H7 (cell line): ENCODE measurements at regions not wholly inside any gene's neighbourhood (a gene's known extent, or its start where the extent isn't known, plus 50 kb on each side); places are given as distances from the start of the nearest gene placed in this dataset.
"Not testable (repeated sequence)": the region's sequence is repeated elsewhere in the genome, so short reads cannot be mapped to it uniquely, and the experiment has no call there.

Experiments
- DNase-seq: peaks from one replicate; pipeline ENCODE4 v3.0.0; 2012
- H3K27me3 ChIP-seq: 2 replicates; pipeline ENCODE4 v1.6.0; 2011; ENCODE audit warnings: mild to moderate bottlenecking, low read length; ENCODE audit not compliant: control insufficient read depth, insufficient read depth
- H3K36me3 ChIP-seq: replicated peaks from 2 replicates; pipeline ENCODE4 v1.5.1; 2011; ENCODE audit warnings: low read length; ENCODE audit not compliant: control insufficient read depth, insufficient read depth
- H3K4me3 ChIP-seq: 2 replicates; pipeline ENCODE4 v1.5.1; 2011; ENCODE audit warnings: low read depth, mild to moderate bottlenecking, control low read depth, low read length, moderate library complexity; ENCODE audit not compliant: insufficient read depth

- not testable (repeated sequence) for H3K36me3 ChIP-seq, H3K27me3 ChIP-seq, DNase-seq
- peak overlapping the region; percentile 42 for H3K4me3 ChIP-seq
Observed at GRCh38 chr1:149390173-149390926, 84.5 kb upstream of the NBPF19 start.

- peak overlapping the region; percentile 42 for H3K4me3 ChIP-seq
- DNase-seq, H3K36me3 ChIP-seq, H3K27me3 ChIP-seq: not testable (repeated sequence)
Observed at GRCh38 chr1:149390931-149391330, 83.9 kb upstream of the NBPF19 start.

DNA sequence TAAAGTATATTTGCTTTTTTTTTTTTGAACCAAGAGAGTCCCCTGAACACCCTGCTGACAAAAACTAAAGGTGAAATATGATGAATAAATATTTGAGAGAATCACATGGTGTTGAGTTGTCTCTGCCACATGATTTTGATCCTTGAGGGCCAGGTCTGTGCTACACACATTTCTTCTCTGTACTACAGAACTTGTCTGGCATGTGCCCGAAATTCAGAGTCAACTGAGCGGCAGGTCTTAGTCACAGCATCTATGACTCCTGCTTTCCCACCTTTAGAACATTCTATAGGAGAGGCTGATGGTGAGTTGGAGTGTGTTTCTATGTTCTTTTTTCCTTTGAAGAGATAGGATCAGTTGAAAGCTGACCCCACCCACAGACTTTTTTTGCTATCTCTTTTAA is 79.0 kb upstream of the NBPF19 start:
- not testable (repeated sequence) for H3K27me3 ChIP-seq, H3K36me3 ChIP-seq, H3K4me3 ChIP-seq, DNase-seq

GRCh38 chr1:149398527-149398926 is 76.3 kb upstream of the NBPF19 start:
- not testable (repeated sequence) for H3K4me3 ChIP-seq, DNase-seq, H3K36me3 ChIP-seq, H3K27me3 ChIP-seq

DNA sequence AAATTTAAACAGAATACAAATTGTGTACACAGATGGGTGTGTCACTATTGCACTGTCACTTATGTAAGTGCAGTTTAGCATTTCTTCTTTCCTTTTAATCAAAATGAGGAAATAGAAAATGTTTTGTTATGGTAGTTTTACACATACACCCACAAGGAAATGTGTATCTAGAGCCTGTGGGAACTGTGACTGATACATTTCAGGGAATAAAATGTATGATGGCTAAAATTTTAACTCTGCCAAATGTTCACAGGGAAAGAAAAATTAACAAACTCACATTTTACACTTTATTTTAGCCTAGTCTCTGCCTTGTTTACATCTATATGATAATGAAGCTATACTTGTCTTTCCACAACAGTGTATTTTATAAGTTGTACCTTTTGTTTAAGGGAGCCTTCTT is 66.4 kb upstream of the NBPF19 start:
- not testable (repeated sequence) for H3K27me3 ChIP-seq, H3K4me3 ChIP-seq, DNase-seq, H3K36me3 ChIP-seq

DNA sequence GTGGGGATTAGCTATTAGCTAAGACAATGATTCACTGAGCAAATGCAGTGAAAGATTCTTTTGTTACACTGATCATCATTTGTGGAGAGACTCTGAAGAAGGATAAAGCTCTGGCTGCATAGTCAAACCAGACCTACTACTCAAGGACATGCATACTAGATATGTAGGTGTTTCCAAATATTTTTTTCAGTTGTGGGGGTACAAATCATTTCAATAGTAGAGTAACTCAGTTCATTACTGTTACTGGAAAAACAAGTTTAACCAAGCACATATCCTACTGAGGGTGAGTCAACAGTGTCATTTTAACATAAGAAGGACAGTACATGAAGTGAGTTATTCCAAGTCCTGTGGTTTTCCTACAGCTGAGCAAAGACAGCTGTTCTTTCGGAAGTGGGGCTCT is 59.5 kb upstream of the NBPF19 start:
- not testable (repeated sequence) for DNase-seq, H3K27me3 ChIP-seq, H3K36me3 ChIP-seq

GRCh38 chr1:149418782-149419181 is 56.1 kb upstream of the NBPF19 start:
- not testable (repeated sequence) for DNase-seq, H3K4me3 ChIP-seq, H3K36me3 ChIP-seq, H3K27me3 ChIP-seq

More for the DNA sequence above, 59.5 kb upstream of the NBPF19 start:
- H3K4me3 ChIP-seq: not testable (repeated sequence)

DNA sequence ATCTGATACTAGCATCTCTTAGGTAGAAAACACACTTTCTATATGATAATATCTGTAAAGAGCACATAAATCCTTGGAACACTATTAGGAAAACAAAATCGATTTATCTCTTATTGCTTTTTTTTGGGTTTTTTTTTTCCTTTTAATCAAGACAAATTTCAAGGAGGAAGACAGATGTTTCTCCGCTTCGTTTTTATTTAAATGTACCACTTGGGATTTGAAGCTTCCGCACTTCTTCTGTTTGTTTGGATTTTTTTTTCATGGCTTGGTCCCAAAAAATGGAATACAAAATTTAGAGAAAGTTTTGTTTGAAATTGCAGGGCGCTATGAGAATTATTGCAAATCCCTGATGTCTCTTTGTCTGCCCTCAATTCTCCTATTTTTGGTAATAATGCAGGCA is 51.7 kb upstream of the NBPF19 start:
- not testable (repeated sequence) for H3K27me3 ChIP-seq, H3K36me3 ChIP-seq, H3K4me3 ChIP-seq, DNase-seq
